GM12892 (cell line): ENCODE measurements at regions not wholly inside any gene's neighbourhood (a gene's known extent, or its start where the extent isn't known, plus 50 kb on each side); places are given as distances from the start of the nearest gene placed in this dataset.

Source experiments
- DNase-seq: peaks from one replicate; pipeline ENCODE4 v3.0.0; 2011; ENCODE audit not compliant: insufficient read length
- FAIRE-seq: peaks from 2 replicates; lab custom pipeline; 2011; peaks lifted over from hg19 to GRCh38; lab: Jason Lieb, UNC
- POLR2A ChIP-seq: IDR thresholded peaks from 2 replicates; pipeline ENCODE4 v1.6.1; 2011; ENCODE audit warnings: low read depth, low read length, control low read depth
- POLR2AphosphoS5 ChIP-seq: IDR thresholded peaks from 2 replicates; pipeline ENCODE4 v1.6.1; 2011; ENCODE audit warnings: low read depth, low read length, control low read depth
- TAF1 ChIP-seq: IDR thresholded peaks from 2 replicates; pipeline ENCODE4 v1.6.1; 2011; ENCODE audit warnings: low read depth, mild to moderate bottlenecking, control low read depth, low read length, borderline replicate concordance

DNA sequence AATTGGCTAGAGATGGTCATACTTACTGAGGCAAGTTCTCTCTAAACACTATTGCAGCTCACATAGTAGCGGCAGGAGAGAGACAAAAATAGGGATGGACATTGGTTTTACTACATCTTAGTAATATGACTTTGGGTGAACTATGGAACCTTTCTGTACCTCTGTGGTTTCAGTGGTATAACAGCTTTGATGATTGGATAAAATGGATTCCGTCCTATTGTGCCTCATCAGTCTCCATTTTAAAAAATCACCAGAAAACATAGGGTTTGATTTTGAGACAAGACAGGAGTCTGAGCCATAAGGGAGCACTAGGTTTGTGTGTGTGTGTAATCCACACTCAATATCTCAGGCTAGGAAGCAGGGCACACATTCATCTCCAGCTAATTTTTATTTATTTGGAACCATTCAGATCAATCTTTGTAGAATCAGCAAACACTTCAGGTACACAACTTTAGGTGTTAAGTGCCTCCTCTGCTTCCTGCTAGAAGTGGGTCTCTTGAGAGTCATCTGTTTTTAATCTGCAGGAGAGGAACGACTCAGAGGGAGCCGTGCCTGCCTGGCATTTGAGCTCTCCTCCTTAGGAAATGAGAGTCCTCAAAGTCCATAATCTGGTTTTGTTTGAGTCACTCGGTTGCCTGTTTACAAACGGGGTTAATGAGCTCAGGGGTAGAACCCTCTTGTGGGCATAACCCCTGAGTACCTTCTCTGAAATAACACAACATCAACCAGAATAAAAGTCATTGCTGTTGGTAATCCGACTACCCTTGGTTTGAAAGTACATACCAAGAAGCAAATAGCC lies 238.5 kb upstream of the BOD1L1 start:
- FAIRE-seq (no peak), DNase-seq (no peak)
- TF ChIP-seq TAF1 (no peak), POLR2A (no peak), POLR2AphosphoS5 (no peak)

DNA sequence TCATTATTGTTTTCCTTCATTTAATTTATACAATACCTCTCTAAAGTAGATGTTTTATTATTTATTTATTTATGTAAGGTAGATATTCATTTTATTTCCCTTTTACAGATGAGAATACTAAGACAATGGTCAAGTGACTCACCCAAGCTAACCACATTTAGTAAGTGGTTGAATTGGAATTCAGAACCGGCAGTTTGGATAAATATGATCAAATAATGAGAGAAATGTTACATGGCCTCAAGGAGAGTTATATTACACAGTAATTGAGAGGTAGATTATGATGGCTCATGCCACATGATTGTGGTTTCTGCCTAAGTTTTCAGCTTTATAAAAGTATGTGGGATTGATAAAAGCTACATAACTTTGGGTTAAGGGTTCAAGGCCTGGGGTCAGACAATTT lies 239.4 kb upstream of the BOD1L1 start:
- TF ChIP-seq TAF1, result no peak
- no peak for TF ChIP-seq POLR2A
- no peak for TF ChIP-seq POLR2AphosphoS5
- FAIRE-seq (no peak), DNase-seq (no peak)

GRCh38 chr4:13872155-13872554 lies 244.6 kb upstream of the BOD1L1 start:
- TF ChIP-seq POLR2AphosphoS5 (no peak), TAF1 (no peak), POLR2A (no peak)
- FAIRE-seq (no peak), DNase-seq (no peak)

DNA sequence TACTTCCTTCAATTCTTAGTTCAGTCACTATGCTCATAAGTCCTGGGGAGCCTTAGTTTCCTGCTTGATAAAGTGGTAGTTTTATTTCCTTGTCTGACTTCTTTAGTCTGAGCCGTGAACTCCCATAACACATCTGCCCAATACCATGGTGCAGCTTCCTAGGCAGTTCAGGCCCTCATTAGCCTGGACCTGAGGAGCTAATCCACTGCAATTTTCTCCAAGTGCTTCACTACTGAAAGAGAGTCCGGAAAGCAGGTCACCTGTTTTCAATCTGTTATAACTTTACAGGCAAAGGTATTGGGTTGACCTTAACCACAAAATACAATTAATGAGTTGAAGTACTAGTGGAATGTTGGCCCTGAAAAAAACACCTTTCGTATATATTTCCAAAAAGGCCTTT lies 245.4 kb upstream of the BOD1L1 start:
- FAIRE-seq (no peak), DNase-seq (no peak)
- TF ChIP-seq TAF1, result no peak
- no peak for TF ChIP-seq POLR2AphosphoS5
- no peak for TF ChIP-seq POLR2A

- TF ChIP-seq POLR2A (no peak), TAF1 (no peak), POLR2AphosphoS5 (no peak)
- FAIRE-seq (no peak), DNase-seq (no peak)
Observed at GRCh38 chr4:13875181-13875580, 247.7 kb upstream of the BOD1L1 start.

DNA sequence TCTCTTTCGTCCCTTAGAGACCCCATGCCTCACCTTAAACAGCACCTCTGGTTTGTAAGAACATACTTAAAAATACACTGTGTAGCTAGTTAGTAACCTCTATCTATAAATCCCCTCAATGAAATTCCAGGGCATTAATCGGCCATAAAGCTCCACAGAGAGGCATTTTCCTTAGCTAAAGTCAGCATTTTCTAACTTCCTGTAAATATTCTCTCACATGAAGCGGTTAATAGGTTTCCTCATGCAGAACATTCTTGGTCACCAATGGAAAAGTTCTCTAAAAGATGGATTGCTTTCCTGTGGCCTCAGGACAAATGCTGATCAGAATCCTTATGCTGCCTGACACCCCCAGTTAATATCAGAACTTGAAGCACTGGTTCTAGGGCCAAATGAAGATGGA lies 248.6 kb upstream of the BOD1L1 start:
- no peak for TF ChIP-seq TAF1
- TF ChIP-seq POLR2A, result no peak
- no peak for TF ChIP-seq POLR2AphosphoS5
- DNase-seq (no peak), FAIRE-seq (no peak)

GRCh38 chr4:13876940-13877339 lies 249.4 kb upstream of the BOD1L1 start:
- DNase-seq (no peak), FAIRE-seq (no peak)
- TF ChIP-seq TAF1, result no peak
- TF ChIP-seq POLR2AphosphoS5, result no peak
- TF ChIP-seq POLR2A, result no peak

DNA sequence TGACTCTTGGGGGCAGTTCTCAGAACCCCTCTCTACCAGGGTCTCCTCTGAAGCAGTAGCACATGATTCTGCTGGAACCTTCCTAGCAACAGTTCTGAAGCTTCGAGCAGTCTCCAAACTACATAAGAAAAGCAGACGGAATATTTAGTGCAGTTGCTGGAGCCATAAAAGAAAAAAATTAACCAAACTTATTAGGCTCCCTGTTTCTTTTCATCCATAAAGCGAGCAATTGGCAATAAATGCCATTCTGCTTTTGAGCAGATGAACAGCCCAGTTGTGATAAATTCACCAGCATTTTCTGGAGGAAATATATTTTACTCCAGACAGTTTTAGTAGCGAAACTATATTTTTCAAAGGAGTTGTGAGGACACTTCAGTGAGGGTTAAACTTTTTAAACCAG lies 250.1 kb upstream of the BOD1L1 start:
- FAIRE-seq (no peak), DNase-seq (no peak)
- TF ChIP-seq POLR2A, result no peak
- no peak for TF ChIP-seq POLR2AphosphoS5

DNA sequence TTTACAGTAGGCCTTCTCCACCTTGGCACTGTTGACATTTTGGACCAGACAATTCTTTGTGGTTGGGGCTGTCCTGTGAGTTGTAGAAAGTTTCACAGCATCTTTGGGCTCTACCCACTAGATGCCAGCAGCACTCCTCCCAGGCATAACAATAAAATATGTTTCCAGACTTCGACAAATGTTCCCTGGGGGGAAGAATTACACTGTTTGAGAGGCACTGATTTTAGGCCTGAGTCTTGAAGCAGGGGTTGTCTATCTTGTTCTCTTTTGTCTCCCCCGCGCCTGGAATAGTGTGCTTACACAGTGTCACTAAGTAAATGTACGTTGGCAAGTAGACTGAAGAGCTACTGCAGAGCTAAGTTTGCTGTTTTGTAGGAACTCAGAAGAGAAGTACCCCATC lies 254.4 kb upstream of the BOD1L1 start:
- no peak for DNase-seq
- no peak for FAIRE-seq

DNA sequence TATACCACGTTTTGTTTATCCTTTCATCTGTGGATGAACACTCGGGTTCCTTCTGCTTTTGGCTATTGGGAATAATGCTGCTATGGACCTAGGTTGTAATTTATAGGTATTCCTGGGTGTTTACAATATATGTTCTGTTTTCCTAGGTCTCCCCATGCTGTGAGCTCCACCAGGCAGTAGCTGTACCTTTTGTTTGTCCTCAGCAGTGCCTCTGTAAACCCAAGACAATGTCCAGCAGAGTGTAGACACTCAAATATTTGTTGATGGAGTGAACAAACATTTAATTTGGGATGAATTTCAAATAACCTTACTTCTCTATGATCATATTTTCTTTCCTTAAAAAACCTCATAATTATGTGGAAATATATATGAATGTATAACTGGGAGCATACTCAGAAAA lies 259.5 kb upstream of the BOD1L1 start:
- TF ChIP-seq POLR2AphosphoS5, result no peak
- TF ChIP-seq POLR2A, result no peak
- no peak for TF ChIP-seq TAF1
- no peak for DNase-seq
- FAIRE-seq, result no peak

More for the DNA sequence above, 254.4 kb upstream of the BOD1L1 start:
- TF ChIP-seq POLR2A (no peak), POLR2AphosphoS5 (no peak), TAF1 (no peak)

DNA sequence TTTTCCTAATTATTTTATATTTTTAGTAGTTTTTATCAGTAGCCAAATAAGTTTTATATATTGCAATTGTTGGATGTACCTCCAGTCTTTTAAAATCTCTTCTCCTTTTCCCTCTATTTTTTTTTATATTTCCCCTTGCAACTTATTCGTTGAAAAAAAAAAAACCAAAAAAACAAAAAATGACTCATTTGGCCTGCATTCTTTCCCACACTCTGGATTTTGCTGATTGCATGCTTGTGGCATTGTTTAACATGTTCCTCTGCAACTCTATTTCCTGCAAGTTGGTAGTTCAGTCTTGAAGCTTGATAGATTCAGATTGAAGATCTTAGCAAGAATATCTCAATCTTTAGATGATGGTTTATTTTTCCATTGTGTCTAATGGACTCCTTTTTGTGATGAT lies 260.6 kb upstream of the BOD1L1 start:
- no peak for DNase-seq

GRCh38 chr4:13891544-13891939 lies 264.0 kb upstream of the BOD1L1 start:
- no peak for DNase-seq
- FAIRE-seq, result no peak
- TF ChIP-seq POLR2AphosphoS5 (no peak), TAF1 (no peak), POLR2A (no peak)

More for the DNA sequence above, 260.6 kb upstream of the BOD1L1 start:
- no peak for FAIRE-seq
- no peak for TF ChIP-seq TAF1
- no peak for TF ChIP-seq POLR2A
- no peak for TF ChIP-seq POLR2AphosphoS5

DNA sequence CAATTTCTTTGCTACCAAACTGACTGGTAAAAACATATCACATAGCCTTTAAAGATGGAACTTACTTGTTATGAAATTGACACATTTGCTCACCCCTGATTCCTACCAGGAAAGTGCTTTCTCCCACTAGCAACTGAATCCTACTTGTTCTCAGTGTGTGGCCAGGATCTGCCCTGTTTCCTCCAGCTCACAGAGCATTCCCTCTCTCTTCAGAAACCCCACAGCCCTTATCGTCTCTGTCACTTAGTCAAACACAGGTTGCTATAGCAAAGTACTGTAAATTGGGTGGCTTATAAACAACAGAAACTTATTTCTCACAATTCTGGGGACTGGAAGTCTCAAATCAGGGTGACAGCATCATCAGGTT lies 265.2 kb upstream of the BOD1L1 start:
- DNase-seq (no peak), FAIRE-seq (no peak)
- TF ChIP-seq POLR2AphosphoS5 (no peak), POLR2A (no peak), TAF1 (no peak)
